ENCODE measurements at regions not wholly inside any gene's neighbourhood (a gene's known extent, or its start where the extent isn't known, plus 50 kb on each side); places are given as distances from the start of the nearest gene placed in this dataset.

DNA sequence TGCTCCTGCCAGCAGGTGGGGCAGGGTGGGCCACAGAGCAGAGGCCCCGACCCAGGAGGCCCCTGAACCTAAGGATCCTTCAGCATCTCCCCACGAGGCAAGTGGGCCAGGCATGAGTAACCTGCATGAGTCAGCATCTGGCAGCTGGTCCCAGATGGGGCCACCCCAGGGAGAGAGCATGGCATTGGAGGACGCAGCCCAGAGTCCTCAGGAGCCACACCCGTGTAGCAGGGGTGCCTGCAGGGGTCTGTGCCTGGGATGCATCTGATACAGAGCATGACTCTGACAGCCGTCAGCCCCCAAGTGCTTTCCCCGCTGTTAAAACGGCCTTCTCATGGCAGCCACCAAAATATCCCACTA, 185.6 kb upstream of the SALL3 start:
- Histone ChIP-seq H3K4me1 (no peaks in the 10 kb centered on the region), H3K4me3 (no peak overlapping the region), H3K9me3 (no peaks in the 10 kb centered on the region), H3K36me3 (no peaks in the 10 kb centered on the region), H3K27ac (no peak overlapping the region), H3K27me3 (no peaks in the 10 kb centered on the region)
- TF ChIP-seq CTCF (IDR thresholded peaks at IDR 0.05) (no peak), POLR2AphosphoS5 (IDR thresholded peaks at IDR 0.05; ENCODE audit: insufficient read depth in 1 of 2, low read depth in 1 of 2) (no peak), POLR2A (IDR thresholded peaks at IDR 0.05) (no peak)
- intact Hi-C loops (cut with DNase I), result no loop called here
- DNase-seq (ENCODE audit: extremely low spot score in 2 of 2), result no peak

DNA sequence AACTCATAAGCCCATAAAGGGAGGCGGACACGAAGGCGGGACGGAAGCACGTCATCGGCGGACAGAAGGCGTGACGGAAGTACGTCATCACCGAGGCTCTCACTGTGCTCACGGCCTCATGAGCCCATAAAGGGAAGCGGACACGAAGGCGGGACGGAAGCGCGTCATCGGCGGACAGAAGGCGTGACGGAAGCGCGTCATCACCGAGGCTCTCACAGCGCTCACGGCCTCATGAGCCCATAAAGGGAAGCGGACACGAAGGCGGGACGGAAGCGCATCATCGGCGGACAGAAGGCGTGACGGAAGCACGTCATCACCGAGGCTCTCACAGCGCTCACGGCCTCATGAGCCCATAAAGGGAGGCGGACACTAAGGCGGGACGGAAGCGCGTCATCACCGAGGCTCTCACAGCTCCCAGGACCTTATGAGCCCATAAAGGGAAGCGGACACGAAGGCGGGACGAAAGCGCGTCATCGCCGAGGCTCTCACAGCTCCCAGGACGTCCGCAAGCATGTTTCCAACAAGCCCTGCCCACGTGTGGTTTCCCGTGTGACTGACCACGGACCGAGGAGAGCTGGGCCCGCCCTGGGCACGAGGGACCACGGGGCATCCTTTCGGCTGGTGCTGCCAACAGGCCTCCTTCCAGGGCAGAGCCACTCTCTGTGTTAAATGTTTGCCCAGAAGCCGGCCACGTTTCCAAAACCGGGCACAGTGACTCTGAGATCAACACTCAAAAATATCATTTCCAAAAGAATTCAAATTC, 182.7 kb upstream of the SALL3 start:
- Histone ChIP-seq H3K36me3 (no peaks in the 10 kb centered on the region), H3K9me3 (no peaks in the 10 kb centered on the region), H3K27ac (no peak overlapping the region), H3K4me1 (no peaks in the 10 kb centered on the region), H3K4me3 (no peak overlapping the region), H3K27me3 (no peaks in the 10 kb centered on the region)
- no peak for DNase-seq (ENCODE audit: extremely low spot score in 2 of 2)
- intact Hi-C loops (cut with DNase I), result no loop called here
- TF ChIP-seq POLR2AphosphoS5 (IDR thresholded peaks at IDR 0.05; ENCODE audit: insufficient read depth in 1 of 2, low read depth in 1 of 2), result no peak
- no peak for TF ChIP-seq CTCF (IDR thresholded peaks at IDR 0.05)
- TF ChIP-seq POLR2A (IDR thresholded peaks at IDR 0.05), result no peak

DNA sequence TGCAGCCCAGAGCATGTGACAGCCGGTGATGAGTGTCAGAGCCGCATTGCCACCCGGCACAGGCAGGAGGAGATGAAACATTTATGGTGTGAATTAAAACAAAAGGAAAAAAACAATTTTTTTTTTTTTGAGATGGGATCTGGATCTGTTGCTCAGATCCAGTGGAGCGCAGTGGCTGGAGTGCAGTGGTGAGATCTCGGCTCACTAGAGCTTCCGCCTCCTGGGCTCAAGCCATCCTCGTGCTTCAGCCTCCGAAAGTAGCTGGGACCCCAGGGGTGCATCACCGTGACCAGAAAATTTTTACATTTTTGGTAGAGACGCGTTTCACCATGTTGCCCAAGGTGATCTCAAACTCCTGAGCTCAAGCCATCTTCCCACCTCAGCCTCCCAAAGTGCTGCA, 182.1 kb upstream of the SALL3 start:
- H3K27ac ChIP-seq, result no peak overlapping the region
- intact Hi-C loops (cut with DNase I), result no loop called here
- H3K9me3 ChIP-seq, result no peaks in the 10 kb centered on the region
- H3K36me3 ChIP-seq, result no peaks in the 10 kb centered on the region
- DNase-seq (ENCODE audit: extremely low spot score in 2 of 2), result no peak
- H3K4me1 ChIP-seq, result no peaks in the 10 kb centered on the region
- H3K4me3 ChIP-seq, result no peak overlapping the region
- no peaks in the 10 kb centered on the region for H3K27me3 ChIP-seq
- TF ChIP-seq CTCF (IDR thresholded peaks at IDR 0.05) (no peak), POLR2A (IDR thresholded peaks at IDR 0.05) (no peak), POLR2AphosphoS5 (IDR thresholded peaks at IDR 0.05; ENCODE audit: insufficient read depth in 1 of 2, low read depth in 1 of 2) (no peak)

DNA sequence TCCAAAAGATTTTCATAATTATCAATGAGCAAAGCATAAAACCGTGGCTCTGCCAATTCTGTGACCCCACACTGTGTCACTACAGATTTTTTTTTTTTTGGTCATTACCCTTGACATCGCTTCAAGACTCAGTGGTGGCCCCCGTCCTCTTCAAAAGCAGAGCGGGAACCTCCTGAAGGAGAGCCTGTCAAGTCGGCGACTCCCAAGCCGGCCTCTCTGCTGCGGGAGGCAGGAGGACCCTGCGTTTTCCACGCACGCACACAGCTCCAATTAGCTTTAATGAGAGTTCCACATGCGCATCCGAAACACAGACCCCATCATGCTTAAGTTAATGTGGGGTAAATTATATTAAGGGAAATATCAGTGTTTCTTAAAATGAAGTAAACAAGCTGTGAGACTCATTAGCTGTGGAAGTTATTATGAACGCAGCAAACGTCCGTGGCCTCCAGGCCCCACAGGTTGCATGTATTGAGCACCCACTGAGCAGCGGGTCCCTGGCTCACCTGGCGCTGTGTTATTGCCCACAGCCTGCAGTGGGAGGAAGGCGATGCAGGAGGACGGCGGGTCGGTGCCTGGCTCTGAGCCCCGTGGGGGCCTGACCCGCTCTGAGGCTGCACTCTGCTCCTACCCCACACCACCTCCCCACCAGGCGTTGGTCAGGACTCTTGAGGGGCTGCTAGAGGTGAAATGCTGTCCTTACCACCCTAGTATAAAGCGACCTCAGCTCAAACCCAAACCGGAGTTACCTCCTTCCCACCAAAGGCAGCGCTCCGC, 181.0 kb upstream of the SALL3 start:
- H3K4me1 ChIP-seq, result no peaks in the 10 kb centered on the region
- TF ChIP-seq POLR2A (IDR thresholded peaks at IDR 0.05), result no peak
- no peak for TF ChIP-seq CTCF (IDR thresholded peaks at IDR 0.05)
- TF ChIP-seq POLR2AphosphoS5 (IDR thresholded peaks at IDR 0.05; ENCODE audit: insufficient read depth in 1 of 2, low read depth in 1 of 2), result no peak
- no peak for DNase-seq (ENCODE audit: extremely low spot score in 2 of 2)
- no peaks in the 10 kb centered on the region for H3K36me3 ChIP-seq
- H3K4me3 ChIP-seq, result no peak overlapping the region
- no peaks in the 10 kb centered on the region for H3K27me3 ChIP-seq
- intact Hi-C loops (cut with DNase I), result no loop called here
- H3K9me3 ChIP-seq, result no peaks in the 10 kb centered on the region
- H3K27ac ChIP-seq, result no peak overlapping the region

Measured in vagina (tissue), 2 donors.